ENCODE measurements at regions not wholly inside any gene's neighbourhood (a gene's known extent, or its start where the extent isn't known, plus 50 kb on each side); places are given as distances from the start of the nearest gene placed in this dataset.

GRCh38 chr10:10156917-10157600, 860.6 kb upstream of the CELF2 start:
- TF ChIP-seq, protein P1, sequence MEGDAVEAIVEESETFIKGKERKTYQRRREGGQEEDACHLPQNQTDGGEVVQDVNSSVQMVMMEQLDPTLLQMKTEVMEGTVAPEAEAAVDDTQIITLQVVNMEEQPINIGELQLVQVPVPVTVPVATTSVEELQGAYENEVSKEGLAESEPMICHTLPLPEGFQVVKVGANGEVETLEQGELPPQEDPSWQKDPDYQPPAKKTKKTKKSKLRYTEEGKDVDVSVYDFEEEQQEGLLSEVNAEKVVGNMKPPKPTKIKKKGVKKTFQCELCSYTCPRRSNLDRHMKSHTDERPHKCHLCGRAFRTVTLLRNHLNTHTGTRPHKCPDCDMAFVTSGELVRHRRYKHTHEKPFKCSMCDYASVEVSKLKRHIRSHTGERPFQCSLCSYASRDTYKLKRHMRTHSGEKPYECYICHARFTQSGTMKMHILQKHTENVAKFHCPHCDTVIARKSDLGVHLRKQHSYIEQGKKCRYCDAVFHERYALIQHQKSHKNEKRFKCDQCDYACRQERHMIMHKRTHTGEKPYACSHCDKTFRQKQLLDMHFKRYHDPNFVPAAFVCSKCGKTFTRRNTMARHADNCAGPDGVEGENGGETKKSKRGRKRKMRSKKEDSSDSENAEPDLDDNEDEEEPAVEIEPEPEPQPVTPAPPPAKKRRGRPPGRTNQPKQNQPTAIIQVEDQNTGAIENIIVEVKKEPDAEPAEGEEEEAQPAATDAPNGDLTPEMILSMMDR (IDR thresholded peaks at IDR 0.05), result no peak
- TF ChIP-seq POLR2A (IDR thresholded peaks at IDR 0.05) (no peak), POLR2AphosphoS5 (IDR thresholded peaks at IDR 0.05; ENCODE audit: insufficient read depth in 1 of 2, low read depth in 1 of 2) (no peak)
